NCI-H1694 (cell line): ENCODE measurements at regions not wholly inside any gene's neighbourhood (a gene's known extent, or its start where the extent isn't known, plus 50 kb on each side); places are given as distances from the start of the nearest gene placed in this dataset.
"Not testable (repeated sequence)": the region's sequence is repeated elsewhere in the genome, so short reads cannot be mapped to it uniquely, and the experiment has no call there.

Experiments used
- DNase-seq: peaks from one replicate; lab custom pipeline; 2025; lab: John Stamatoyannopoulos, UW

- DNase-seq = peak; percentile 3
Observed at GRCh38 chr12:17215759-17216570, 610.0 kb upstream of the LMO3 start.

DNA sequence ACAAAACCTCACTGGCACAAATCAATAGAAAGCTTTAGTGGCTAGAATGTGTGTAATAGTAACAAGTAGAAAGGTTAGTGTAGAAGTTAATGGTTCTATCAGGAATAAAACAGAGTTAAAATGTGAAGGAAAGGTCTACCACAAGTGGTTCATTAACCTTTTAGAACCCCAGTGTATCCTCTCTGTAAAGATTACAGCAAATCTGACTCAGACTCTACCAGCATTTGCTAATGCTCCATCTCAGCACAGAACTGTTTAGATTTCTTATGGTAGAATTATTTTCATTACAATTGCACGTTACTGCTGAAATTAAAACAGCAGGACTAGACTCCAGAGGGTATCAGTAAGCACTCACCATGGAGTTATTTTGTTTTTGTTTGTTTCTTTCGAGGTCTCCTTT lies 609.0 kb upstream of the LMO3 start:
- DNase-seq = no peak

DNA sequence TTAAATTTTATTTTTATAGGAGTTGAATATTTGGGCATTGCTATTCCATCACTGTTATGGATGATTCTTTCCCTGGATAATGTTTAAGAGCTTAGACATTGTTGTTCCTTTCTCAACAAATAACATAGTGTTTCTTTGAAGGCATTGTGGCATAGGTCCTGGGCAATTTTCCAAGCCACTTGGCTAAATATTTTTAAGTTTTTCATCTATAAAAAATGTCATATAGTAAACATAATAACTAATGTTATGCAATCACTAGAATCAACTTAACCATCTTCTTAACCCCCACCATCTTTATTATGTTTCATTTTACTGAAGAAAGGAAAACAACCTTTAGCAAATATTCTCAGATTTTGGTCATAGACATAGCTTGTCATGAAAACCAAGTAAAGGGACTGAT lies 600.6 kb upstream of the LMO3 start:
- no peak for DNase-seq

GRCh38 chr12:17204289-17205054 lies 598.5 kb upstream of the LMO3 start:
- DNase-seq = no peak

GRCh38 chr12:17203497-17203896 lies 597.5 kb upstream of the LMO3 start:
- no peak for DNase-seq

GRCh38 chr12:17197971-17198370 lies 592.0 kb upstream of the LMO3 start:
- no peak for DNase-seq

DNA sequence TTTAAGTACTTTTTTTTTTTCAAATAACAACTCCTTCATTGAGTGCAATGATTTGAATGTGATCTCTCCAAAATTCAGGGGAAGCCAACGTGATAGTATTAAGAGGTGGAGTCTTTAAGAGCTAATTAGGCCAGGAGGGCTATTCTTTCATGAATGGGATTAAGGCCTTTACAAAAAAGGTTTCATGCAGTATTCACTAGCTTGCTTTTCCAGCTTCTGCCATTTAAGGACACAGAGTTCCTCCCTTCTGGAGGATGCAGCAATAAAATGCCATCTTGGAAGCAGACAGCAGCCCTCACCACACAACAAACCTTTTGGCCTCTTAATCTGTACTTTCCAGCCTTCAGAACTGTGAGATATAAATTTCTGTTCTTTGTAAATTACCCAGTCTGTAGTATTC lies 586.8 kb upstream of the LMO3 start:
- DNase-seq = no peak

DNA sequence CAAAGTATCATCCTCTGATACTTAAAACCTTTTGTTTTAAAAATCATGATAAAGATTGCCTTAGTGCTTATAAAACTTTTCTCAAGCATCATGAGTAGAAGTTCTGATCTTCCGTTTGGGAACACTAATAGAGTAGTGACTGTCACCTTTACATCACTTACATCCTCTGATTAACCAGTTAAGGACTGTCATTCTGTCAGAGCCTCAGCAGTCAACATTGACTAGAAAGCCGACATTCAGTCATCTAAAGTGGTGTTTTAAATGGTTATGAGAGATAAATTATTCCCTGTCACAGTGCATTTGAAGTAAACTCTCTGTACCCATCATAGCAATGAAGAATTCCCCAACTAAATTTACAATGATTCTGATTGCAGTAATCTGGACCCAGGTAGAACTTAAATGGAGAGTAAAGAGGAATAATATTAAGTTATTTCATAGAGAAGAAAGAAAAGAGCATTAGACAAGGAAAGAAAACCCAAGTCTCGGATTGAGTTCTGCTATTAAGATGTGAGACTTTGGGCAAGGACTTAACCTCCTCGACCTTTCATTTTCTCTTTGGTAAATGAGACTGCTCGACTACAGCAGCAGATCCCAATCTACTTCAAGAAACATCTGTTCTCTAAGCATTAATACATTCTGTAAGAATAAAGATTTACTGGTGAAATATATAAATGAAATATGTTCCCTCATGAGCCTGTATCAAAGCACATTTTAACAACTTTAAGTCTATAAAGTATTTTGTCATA lies 563.9 kb upstream of the LMO3 start:
- no peak for DNase-seq

- DNase-seq = no peak
Observed at GRCh38 chr12:17159506-17160300, 553.7 kb upstream of the LMO3 start.

- DNase-seq = no peak
Observed at GRCh38 chr12:17158201-17158600, 552.2 kb upstream of the LMO3 start.

- no peak for DNase-seq
Observed at GRCh38 chr12:17151917-17152316, 546.0 kb upstream of the LMO3 start.

GRCh38 chr12:17148706-17149105 lies 542.7 kb upstream of the LMO3 start:
- no peak for DNase-seq

DNA sequence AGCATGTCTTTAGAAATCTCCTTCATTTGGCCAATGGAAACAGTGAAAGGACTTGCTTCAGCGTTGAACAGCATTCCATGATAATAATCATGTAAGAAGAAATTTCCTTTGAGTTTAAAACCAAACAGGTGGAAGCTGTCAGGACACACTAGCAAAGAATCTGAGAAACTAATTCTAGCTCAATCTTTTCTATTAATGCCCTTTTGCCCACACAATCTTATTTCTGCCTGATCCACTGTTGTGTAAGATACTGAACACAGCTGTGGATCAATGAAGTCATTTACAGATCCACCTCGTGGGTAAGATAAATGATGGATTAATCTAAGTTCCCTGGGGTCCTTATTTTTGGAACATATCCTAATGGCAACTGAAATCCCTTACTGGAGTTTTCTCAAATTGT lies 536.9 kb upstream of the LMO3 start:
- DNase-seq = no peak

- no peak for DNase-seq
Observed at GRCh38 chr12:17139931-17140330, 534.0 kb upstream of the LMO3 start.

- DNase-seq = no peak
Observed at GRCh38 chr12:17137396-17137795, 531.4 kb upstream of the LMO3 start.

- DNase-seq = no peak
Observed at GRCh38 chr12:17134315-17134714, 528.4 kb upstream of the LMO3 start.

GRCh38 chr12:17132336-17132735 lies 526.4 kb upstream of the LMO3 start:
- DNase-seq = no peak

DNA sequence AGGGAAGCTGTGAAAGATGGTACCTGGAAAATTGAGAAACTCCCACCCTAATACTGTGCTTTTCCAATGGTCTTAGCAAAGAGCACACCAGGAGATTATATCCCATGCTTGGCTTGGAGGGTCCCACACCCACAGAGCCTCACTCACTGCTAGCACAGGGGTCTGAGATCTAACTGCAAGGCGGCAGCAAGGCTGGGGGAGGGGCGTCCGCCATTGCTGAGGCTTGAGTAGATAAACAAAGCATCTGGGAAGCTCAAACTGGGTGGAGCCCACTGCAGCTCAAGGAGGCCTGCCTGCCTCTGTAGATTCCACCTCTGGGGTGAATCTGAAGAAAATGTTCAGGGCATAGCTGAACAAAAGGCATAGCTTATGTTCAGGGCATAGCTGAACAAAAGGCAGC lies 510.6 kb upstream of the LMO3 start:
- not testable (repeated sequence) for DNase-seq

DNA sequence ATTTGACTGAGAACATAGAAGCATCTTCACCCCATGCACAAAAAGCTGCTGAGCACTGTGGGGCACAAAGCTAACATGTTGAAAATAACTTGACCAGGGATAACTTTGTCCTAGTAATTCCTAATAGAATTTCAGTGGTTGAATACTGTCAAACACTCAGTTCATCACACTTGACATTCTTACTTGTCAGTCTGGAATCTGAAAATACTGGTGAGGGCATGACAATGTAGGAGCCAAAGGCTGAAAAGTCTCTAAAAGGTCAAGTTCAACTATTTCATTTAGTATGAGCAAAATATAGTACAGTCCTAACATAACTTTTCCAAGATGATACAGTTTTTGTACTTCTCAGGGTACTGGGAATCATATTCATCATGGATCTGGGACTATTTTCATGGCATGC lies 504.4 kb upstream of the LMO3 start:
- DNase-seq = no peak

DNA sequence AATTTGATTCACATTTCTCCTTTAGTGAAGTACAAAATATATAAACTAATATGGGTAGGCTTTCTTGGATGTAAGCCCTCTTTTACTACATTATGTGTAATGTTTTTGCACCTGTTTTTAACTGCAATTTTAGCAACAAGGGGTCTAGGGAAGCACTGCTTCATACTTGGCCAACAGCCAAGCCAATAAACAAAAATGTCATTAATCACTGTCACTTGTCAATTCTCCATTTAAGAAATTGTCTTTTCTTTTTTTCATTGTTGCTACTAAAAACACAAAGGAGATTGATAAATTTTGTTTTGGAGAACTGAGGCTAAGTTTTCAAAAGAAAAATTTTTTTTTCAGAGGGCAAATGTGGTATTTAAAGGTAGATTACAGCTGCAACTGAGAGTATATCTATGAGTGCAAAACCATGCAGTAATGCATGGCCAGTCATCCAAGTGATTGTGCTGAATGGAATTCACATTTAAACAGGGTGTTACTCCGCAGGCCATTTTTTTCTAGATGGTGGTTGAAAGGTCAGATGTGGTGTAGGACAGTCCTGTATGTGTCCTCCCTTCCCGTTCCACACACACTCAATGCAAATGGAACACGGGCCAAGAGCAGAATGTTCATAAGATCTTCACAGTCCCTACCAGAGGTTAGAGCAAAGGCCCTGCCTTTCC lies 503.0 kb upstream of the LMO3 start:
- DNase-seq = peak; percentile 56

DNA sequence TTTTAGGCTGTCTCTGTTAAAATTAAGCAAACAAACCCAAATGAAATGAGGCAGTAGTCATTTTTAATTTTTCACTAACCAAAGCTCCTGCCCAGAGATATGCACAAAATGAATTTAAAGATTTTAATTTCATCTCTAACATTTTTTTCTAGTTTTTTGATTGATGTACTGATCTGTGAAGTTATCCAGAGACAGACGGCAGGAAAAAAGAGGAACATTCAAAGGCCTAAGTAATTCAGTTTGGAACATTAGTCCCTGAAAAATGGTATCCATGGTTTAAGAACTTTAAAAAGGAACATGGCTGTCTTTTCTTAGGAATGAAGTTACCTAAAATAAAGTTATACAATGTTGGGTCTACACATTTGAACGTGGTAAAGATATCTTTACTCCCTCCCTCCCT lies 498.8 kb upstream of the LMO3 start:
- no peak for DNase-seq
